T-helper 17 cell (primary cell): ENCODE measurements at regions not wholly inside any gene's neighbourhood (a gene's known extent, or its start where the extent isn't known, plus 50 kb on each side); places are given as distances from the start of the nearest gene placed in this dataset.
"Not testable (repeated sequence)": the region's sequence is repeated elsewhere in the genome, so short reads cannot be mapped to it uniquely, and the experiment has no call there.

ENCODE experiments used
- ATAC-seq: fragments of 150-1000 bp; cut with Tn5 transposase; 2 replicates; pipeline ENCODE4 v1.10.0; 2021; ENCODE audit warnings: mild to moderate bottlenecking, moderate library complexity
- DNase-seq, 3 donors: peaks; one replicate each; pipeline versions ENCODE4 v3.0.0 to v3.0.0-alpha.2; 2020 to 2021
- H3K9me3 ChIP-seq: one replicate; pipeline ENCODE4 v1.7.0; 2013; ENCODE audit warnings: low read length, mild to moderate bottlenecking; ENCODE audit not compliant: control insufficient read depth, poor library complexity, severe bottlenecking
- H3K27ac Mint-ChIP-seq: one replicate; pipeline ENCODE4 v1.8.0; 2022; ENCODE audit warnings: mild to moderate bottlenecking, moderate library complexity, mixed read lengths
- H3K27me3 Mint-ChIP-seq: one replicate; pipeline ENCODE4 v1.8.0; 2022; ENCODE audit warnings: mixed read lengths
- H3K36me3 Mint-ChIP-seq: one replicate; pipeline ENCODE4 v1.8.0; 2022; ENCODE audit warnings: low read depth, mixed read lengths
- H3K4me1 Mint-ChIP-seq: one replicate; pipeline ENCODE4 v1.8.0; 2022; ENCODE audit warnings: mild to moderate bottlenecking, mixed read lengths
- H3K4me3 Mint-ChIP-seq: one replicate; pipeline ENCODE4 v1.8.0; 2022; ENCODE audit warnings: mild to moderate bottlenecking, moderate library complexity, mixed read lengths

DNA sequence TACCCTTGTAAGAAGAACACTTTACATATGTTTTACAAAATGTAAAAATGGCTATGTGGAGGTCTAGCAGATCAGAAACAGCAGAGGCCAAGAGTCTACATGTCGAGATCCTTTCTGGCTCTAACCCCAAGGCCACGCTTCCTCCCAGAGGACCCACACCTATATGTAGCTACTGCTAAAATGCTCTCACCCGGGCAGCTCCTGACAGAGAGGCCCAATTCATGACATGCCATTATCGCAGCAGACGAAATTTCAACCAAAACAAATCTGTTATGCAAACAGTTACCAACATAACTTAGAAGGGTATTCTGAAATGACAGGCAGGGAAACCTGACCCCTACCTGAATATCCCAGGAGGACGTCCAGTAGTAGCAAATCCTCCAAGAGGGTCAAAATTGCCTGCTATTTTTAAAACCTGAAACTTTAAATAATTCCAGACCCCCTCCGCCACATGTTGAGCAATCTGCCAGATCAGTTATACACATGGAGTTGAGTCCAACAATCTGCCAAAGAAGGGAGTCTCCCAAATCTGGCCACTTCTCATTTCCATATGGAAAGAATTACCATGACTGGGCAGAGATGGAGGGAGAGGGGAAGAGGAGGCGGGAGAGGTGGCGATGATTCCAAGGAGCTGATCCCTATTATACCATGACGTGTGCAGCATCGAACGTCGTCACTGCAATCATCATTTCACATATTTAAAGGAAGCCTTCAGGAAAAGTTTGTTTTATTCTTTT is 192.9 kb upstream of the TBL1X start:
- H3K4me3 Mint-ChIP-seq: no peak overlapping the region
- H3K9me3 ChIP-seq: no peaks in the 10 kb centered on the region
- DNase-seq (no peak), ATAC-seq (no peak)
- H3K4me1 Mint-ChIP-seq: peaks cover 3% of the 10 kb centered on the region
- no peaks in the 10 kb centered on the region for H3K36me3 Mint-ChIP-seq
- no peak overlapping the region for H3K27ac Mint-ChIP-seq
- H3K27me3 Mint-ChIP-seq: no peaks in the 10 kb centered on the region

DNA sequence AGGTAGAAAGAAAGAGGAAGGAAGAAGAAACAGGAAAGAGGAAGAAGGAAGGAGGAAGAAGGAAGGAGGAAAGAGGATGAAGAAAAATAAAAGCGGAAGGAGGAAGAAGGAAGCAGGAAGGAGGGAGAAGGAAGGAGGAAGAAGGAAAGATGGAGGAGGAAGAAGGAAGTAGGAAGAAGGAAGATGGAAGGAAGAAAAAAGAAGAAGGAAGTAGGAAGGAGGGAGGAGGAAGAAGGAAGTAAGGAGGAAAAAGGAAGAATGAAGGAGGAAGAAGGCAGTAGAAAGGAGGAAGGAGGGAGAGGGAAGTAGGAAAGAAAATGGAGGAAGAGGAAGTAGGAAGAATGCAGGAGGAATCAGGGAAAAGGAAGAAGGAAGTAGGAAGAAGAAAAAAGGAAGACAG is 191.1 kb upstream of the TBL1X start:
- Mint-ChIP-seq H3K36me3 (no peaks in the 10 kb centered on the region), H3K27me3 (no peaks in the 10 kb centered on the region), H3K27ac (no peak overlapping the region), H3K4me1 (no peaks in the 10 kb centered on the region), H3K4me3 (no peak overlapping the region)
- no peaks in the 10 kb centered on the region for H3K9me3 ChIP-seq
- ATAC-seq (no peak), DNase-seq (no peak)

DNA sequence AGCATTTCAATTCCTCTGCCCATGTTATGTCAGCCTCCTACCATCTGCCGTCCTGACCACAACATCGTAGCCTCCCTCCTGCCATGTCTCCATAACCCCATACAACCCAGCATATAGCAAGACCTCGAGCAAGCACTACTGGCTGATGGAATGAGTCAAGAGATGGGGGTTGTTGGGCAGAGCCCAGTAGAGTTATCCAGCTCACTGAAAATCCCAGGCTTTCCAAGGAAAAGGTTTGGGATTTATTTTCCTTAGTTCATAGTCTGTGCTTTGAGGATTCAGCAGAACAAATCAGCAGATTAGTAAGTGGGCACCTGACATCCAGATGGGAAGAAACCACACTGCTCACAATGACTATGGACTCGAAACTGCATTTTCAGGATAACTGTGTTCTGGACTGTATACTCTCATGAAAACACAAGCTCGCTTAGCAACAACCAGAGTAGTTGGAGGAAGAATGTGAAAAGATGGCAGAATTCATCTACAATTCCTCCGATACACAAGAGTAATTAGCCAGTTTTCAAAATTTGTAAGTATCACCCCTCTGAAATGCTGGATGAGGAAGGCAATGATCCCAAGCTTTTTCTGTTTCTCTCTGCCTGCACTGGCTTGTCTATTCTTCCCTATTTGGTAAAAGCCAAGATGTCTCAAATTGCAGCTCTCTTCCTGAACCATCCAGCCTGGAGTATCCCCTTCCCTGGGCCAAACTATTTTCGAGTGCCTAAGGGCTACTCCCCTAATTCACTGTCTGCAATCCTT is 186.2 kb upstream of the TBL1X start:
- ATAC-seq (no peak), DNase-seq (no peak)
- Mint-ChIP-seq H3K4me1 (peaks cover 6% of the 10 kb centered on the region), H3K36me3 (no peaks in the 10 kb centered on the region), H3K27ac (no peak overlapping the region), H3K27me3 (no peaks in the 10 kb centered on the region), H3K4me3 (peak overlapping the region; percentile 71)
- H3K9me3 ChIP-seq: no peaks in the 10 kb centered on the region

DNA sequence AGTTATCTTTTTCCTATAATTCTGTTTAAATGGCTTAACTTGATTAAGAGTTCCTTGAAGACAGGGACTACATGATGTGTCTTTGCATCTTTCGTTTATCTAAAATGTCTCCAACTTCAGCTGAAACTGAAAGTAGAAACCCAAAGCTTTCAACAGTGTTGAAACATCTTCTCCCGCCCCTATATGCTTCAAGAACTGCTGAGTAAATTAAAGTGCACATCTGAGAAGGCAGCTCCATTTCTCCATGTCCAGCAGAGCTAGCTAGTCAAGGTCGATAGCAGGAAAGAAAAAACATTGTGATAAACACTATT is 185.7 kb upstream of the TBL1X start:
- ATAC-seq (no peak), DNase-seq (no peak)
- peaks cover 6% of the 10 kb centered on the region for H3K4me1 Mint-ChIP-seq
- no peak overlapping the region for H3K27ac Mint-ChIP-seq
- H3K4me3 Mint-ChIP-seq: peak overlapping the region; percentile 71
- H3K27me3 Mint-ChIP-seq: no peaks in the 10 kb centered on the region
- H3K9me3 ChIP-seq: no peaks in the 10 kb centered on the region
- H3K36me3 Mint-ChIP-seq: no peaks in the 10 kb centered on the region

DNA sequence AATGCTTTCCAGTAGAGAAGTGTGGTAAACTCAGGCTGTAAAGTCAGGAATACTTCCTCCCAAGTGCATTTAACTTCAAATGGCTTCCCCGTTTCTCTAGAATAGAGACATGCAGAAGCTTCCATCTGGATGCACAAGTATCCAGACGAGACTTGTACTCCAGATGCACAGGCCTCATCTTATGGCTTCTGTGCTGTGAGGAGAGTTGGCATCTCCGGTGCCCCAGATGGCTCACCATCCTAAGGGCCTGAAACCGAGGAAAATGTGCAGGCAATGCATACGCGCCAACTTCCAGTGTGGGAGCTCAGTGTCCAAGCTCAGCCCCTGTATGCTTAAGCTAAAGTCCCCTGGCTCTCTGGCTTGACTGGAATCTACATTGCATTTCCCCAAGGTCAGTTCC is 184.0 kb upstream of the TBL1X start:
- H3K27me3 Mint-ChIP-seq: no peaks in the 10 kb centered on the region
- H3K4me3 Mint-ChIP-seq: no peak overlapping the region
- H3K4me1 Mint-ChIP-seq: peaks cover 11% of the 10 kb centered on the region
- no peaks in the 10 kb centered on the region for H3K9me3 ChIP-seq
- H3K36me3 Mint-ChIP-seq: no peaks in the 10 kb centered on the region
- H3K27ac Mint-ChIP-seq: no peak overlapping the region
- ATAC-seq (no peak), DNase-seq (no peak)

DNA sequence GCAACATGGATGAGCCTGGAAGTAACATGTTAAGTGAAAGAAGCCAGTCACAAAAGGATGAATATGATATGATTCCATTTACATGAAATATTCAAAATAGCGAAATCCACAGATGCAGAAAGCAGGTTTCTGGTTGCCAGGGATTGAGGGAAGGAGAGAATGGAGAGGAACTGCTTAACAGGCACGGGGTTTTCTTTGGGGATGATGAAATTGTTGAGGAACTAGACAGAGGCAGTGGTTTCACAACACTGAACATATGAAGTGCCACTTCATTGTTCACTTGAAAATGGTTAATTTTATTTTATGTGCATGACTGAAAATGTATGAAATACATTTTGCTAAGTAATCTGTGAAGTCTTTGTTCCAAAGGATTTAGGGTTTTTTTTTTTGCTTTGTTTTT is 182.5 kb upstream of the TBL1X start:
- DNase-seq (no peak), ATAC-seq (no peak)
- Mint-ChIP-seq H3K4me1 (peaks cover 12% of the 10 kb centered on the region), H3K27ac (no peak overlapping the region), H3K4me3 (no peak overlapping the region), H3K36me3 (no peaks in the 10 kb centered on the region), H3K27me3 (no peaks in the 10 kb centered on the region)
- no peaks in the 10 kb centered on the region for H3K9me3 ChIP-seq

DNA sequence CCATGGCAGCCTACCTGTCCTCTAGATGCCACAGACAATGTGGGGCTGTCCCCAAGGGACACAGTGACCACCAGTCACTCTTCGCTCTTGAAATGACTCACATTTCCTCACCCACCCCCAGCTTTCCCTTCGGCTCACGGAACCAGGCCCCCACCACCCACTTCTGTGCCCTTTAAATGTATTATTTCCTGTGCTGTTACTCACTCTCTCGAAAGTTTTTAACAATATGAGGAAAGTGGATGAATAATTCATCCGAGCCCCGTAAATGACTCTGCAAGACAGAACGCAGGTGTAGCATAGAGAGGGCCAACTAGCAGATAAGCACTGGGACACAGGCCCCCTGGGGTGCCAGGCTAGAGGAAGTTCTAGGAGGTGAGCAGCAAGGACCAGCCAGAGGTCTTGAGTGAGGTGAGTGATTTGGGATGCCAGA is 179.5 kb upstream of the TBL1X start:
- no peak overlapping the region for H3K27ac Mint-ChIP-seq
- DNase-seq (no peak), ATAC-seq (no peak)
- H3K27me3 Mint-ChIP-seq: no peaks in the 10 kb centered on the region
- peaks cover 8% of the 10 kb centered on the region for H3K4me1 Mint-ChIP-seq
- no peak overlapping the region for H3K4me3 Mint-ChIP-seq
- H3K36me3 Mint-ChIP-seq: no peaks in the 10 kb centered on the region
- no peaks in the 10 kb centered on the region for H3K9me3 ChIP-seq

DNA sequence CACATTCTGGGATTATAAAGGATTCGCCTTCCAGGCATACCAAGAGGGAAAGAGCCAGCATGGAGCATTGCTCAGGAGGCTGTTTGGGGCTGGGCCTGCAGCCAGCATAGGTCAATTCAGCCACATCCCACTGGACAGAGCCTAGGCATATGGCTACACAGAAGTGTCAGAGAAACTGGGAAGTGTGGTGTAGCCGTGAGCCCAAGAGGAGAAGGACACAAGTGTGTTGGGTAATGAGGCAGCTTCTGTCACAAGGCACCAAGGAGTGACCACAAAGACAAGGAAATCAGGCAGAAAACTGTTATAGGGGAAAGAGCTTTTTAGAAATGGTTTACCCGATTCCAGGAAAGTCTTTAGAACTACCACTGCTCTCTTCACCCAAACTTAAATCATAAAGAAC is 178.6 kb upstream of the TBL1X start:
- H3K36me3 Mint-ChIP-seq: no peaks in the 10 kb centered on the region
- no peak overlapping the region for H3K27ac Mint-ChIP-seq
- no peaks in the 10 kb centered on the region for H3K27me3 Mint-ChIP-seq
- peaks cover 8% of the 10 kb centered on the region for H3K4me1 Mint-ChIP-seq
- no peak for DNase-seq
- ATAC-seq: no peak
- H3K4me3 Mint-ChIP-seq: no peak overlapping the region
- H3K9me3 ChIP-seq: no peaks in the 10 kb centered on the region

DNA sequence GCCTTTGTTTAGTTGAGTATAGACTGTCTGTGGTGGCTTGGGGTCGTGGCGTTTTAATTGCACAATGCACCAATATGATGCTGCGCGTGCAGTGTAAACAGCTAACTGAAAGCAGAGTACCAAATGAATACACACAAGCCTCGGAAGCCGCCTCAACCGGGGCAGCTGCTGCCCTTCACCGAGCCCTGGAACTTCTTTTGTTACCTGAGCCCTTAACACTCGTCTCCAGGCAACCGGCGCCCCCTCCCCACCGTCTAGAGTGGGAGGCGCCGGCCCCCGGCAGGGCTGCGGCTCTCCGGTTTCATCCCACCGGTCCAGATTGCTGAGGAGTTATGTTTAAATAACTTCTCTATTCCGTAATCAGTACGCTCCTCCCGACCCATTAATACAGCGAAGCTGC is 173.2 kb upstream of the TBL1X start:
- DNase-seq: no peak
- Mint-ChIP-seq H3K36me3 (no peaks in the 10 kb centered on the region), H3K27ac (no peak overlapping the region), H3K4me1 (no peaks in the 10 kb centered on the region), H3K4me3 (no peak overlapping the region), H3K27me3 (peaks cover 5% of the 10 kb centered on the region)
- no peak for ATAC-seq
- H3K9me3 ChIP-seq: no peaks in the 10 kb centered on the region

DNA sequence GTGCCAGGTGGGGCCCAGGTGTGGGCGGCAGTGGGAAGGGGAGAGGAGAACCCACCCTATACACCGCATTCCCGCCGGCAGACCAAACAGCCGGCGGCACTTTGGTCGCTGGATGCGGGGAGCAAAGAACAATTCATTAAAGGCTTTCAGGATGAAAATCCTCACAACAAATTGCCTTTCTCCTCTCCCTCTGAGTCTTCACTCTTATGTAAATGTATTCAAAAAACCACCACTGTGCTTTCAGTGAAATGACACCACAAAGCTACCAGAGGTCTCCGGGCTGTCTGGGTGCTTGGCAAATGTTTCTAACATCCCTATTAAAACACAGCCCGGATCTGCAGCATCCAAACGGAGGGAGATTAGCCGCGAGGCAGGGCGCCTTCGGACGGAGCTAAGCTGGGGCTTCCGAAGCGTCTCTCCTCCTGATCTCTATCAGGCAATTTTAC is 171.8 kb upstream of the TBL1X start:
- peaks cover 5% of the 10 kb centered on the region for H3K27me3 Mint-ChIP-seq
- ATAC-seq (no peak), DNase-seq (no peak)
- H3K27ac Mint-ChIP-seq: no peak overlapping the region
- H3K4me3 Mint-ChIP-seq: no peak overlapping the region
- H3K4me1 Mint-ChIP-seq: no peaks in the 10 kb centered on the region
- H3K9me3 ChIP-seq: no peaks in the 10 kb centered on the region
- no peaks in the 10 kb centered on the region for H3K36me3 Mint-ChIP-seq

DNA sequence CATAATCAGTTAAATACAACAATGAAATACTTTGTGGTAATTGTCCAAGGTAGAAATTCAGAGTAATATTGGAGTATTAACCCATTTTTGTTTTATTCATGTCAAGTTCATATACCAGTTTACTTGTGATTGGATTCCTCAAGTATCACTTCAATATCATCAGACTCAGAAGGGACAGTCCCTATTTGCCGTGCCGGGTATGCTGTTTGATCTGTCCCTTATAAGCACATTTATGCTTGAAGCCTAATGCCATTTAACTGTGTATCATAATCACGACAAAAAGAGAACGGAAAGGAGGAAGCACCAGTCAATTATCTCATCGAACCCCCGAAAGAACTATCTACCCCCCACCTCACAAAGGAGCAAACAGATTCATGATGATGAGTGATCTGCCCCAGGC is 171.0 kb upstream of the TBL1X start:
- no peak overlapping the region for H3K4me3 Mint-ChIP-seq
- H3K27me3 Mint-ChIP-seq: peaks cover 5% of the 10 kb centered on the region
- ATAC-seq (no peak), DNase-seq (no peak)
- H3K36me3 Mint-ChIP-seq: no peaks in the 10 kb centered on the region
- no peaks in the 10 kb centered on the region for H3K9me3 ChIP-seq
- no peak overlapping the region for H3K27ac Mint-ChIP-seq
- H3K4me1 Mint-ChIP-seq: no peaks in the 10 kb centered on the region

DNA sequence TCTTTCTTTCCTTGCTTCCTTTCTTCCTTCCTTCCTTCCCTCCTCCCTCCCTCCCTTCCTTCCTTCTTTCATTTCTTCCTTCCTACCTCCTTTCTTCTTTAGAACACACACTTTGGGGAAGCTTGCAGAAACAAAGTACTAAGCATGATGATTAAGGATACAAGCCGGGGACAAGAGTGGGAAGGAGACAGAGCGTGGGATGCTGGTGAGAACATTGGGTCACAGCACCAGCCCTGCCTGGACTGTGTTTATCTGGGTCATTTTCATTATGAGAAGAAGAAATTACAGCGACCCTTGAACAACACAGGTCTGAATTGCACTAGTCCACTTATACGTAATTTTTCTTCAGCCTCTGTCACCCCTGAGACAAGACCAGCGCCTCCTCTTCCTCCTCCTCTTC is 169.3 kb upstream of the TBL1X start:
- Mint-ChIP-seq H3K27ac (no peak overlapping the region), H3K27me3 (peaks cover 5% of the 10 kb centered on the region)

DNA sequence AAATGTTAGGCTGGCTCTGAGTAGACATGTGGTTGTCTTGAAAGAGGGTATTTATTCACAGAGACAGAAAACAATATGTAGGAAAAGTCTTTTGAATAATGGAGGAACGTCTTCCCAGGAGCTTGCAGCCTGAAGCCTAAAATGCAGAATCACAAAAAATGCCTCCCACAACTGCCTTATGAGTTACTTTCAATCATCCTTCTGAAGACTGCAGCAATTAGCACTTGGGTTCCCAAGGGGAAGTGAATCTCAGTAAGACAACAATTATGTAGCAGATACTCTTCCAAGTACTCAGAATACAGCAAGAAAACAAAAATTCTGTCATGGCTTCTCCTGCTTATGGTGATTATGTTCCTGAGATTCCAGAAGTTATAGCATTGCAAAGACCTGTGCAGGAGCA is 166.6 kb upstream of the TBL1X start:
- H3K4me3 Mint-ChIP-seq: no peak overlapping the region
- no peaks in the 10 kb centered on the region for H3K9me3 ChIP-seq
- no peaks in the 10 kb centered on the region for H3K4me1 Mint-ChIP-seq
- no peak overlapping the region for H3K27ac Mint-ChIP-seq
- DNase-seq: no peak
- peaks cover 3% of the 10 kb centered on the region for H3K36me3 Mint-ChIP-seq
- H3K27me3 Mint-ChIP-seq: peaks cover 5% of the 10 kb centered on the region
- ATAC-seq: no peak

More for the DNA sequence above, 169.3 kb upstream of the TBL1X start:
- Mint-ChIP-seq H3K36me3 (peaks cover 2% of the 10 kb centered on the region), H3K4me3 (no peak overlapping the region), H3K4me1 (no peaks in the 10 kb centered on the region)
- H3K9me3 ChIP-seq: no peaks in the 10 kb centered on the region
- no peak for ATAC-seq
- no peak for DNase-seq

DNA sequence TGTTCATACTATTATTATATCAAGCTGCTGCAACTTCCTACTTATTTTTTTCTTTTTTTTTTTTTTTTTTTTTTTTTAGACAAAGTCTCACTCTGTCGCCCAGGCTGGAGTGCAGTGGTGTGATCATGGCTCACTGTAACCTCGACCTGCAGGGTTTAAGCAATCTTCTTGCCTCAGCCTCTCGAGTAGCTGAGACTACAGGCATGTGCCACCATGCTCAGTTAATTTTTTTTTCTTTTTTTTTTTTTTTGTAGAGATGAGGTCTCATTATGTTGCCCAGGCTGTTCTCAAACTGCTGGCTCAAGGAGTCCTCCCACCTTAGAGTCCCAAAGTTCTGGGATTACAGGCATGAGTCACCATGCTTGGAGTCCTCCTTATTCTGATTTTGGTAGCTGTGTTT is 165.2 kb upstream of the TBL1X start:
- H3K27me3 Mint-ChIP-seq, H3K4me3 Mint-ChIP-seq: not testable (repeated sequence)

More for the DNA sequence above, 165.2 kb upstream of the TBL1X start:
- not testable (repeated sequence) for H3K9me3 ChIP-seq, ATAC-seq, H3K27ac Mint-ChIP-seq, H3K36me3 Mint-ChIP-seq, DNase-seq, H3K4me1 Mint-ChIP-seq
